ENCODE measurements at regions not wholly inside any gene's neighbourhood (a gene's known extent, or its start where the extent isn't known, plus 50 kb on each side); places are given as distances from the start of the nearest gene placed in this dataset.

GRCh38 chr19:30320916-30321315 is 51.3 kb upstream of the ZNF536 start:
- no peak for TF ChIP-seq EZH2 (IDR thresholded peaks at IDR 0.05; ENCODE audit: borderline replicate concordance, low read depth, low read length, poor library complexity, severe bottlenecking)
- TF ChIP-seq, protein P1, sequence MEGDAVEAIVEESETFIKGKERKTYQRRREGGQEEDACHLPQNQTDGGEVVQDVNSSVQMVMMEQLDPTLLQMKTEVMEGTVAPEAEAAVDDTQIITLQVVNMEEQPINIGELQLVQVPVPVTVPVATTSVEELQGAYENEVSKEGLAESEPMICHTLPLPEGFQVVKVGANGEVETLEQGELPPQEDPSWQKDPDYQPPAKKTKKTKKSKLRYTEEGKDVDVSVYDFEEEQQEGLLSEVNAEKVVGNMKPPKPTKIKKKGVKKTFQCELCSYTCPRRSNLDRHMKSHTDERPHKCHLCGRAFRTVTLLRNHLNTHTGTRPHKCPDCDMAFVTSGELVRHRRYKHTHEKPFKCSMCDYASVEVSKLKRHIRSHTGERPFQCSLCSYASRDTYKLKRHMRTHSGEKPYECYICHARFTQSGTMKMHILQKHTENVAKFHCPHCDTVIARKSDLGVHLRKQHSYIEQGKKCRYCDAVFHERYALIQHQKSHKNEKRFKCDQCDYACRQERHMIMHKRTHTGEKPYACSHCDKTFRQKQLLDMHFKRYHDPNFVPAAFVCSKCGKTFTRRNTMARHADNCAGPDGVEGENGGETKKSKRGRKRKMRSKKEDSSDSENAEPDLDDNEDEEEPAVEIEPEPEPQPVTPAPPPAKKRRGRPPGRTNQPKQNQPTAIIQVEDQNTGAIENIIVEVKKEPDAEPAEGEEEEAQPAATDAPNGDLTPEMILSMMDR (conservative IDR thresholded peaks at IDR 0.05; ENCODE audit: low read depth, low read length), result no peak
